HEK293 (cell line): ENCODE measurements at regions not wholly inside any gene's neighbourhood (a gene's known extent, or its start where the extent isn't known, plus 50 kb on each side); places are given as distances from the start of the nearest gene placed in this dataset.

ENCODE experiments used
- CTCF ChIA-PET: fragments of 350-600 bp; formaldehyde crosslinking; extraction: SDS; loops from one replicate; lab custom pipeline; 2021; ENCODE audit warnings: antibody characterized with exemption; lab: Yijun Ruan, JAX
- POLR2A ChIA-PET: fragments of 300-600 bp; formaldehyde crosslinking; extraction: SDS; loops from one replicate; lab custom pipeline; 2020; ENCODE audit warnings: antibody characterized with exemption, inconsistent platforms; lab: Yijun Ruan, JAX
- H3K27ac ChIP-seq: fragments of 200-500 bp; sonication (Bioruptor generic); 2 replicates; pipeline ENCODE4 v1.5.1; 2014; ENCODE audit warnings: low read depth, low read length, control low read depth, inconsistent platforms; ENCODE audit errors: extremely low read depth
- H3K36me3 ChIP-seq, 2 experiments: fragments of 200-500 bp in 1 of 2; sonication (Bioruptor generic) in 1 of 2; 1 replicate in 1 of 2; 2 replicates in 1 of 2; pipeline ENCODE4 v1.5.1; 2014 to 2017; ENCODE audit warnings: inconsistent platforms in 2 of 2, low read length in 2 of 2; ENCODE audit not compliant: control insufficient read depth in 2 of 2, insufficient read depth in 1 of 2
- H3K4me1 ChIP-seq: fragments of 200-500 bp; sonication (Bioruptor generic); 2 replicates; pipeline ENCODE4 v1.5.1; 2014; ENCODE audit warnings: mild to moderate bottlenecking, low read length, inconsistent platforms; ENCODE audit not compliant: control insufficient read depth, insufficient read depth
- H3K4me3 ChIP-seq: 2 replicates; pipeline ENCODE4 v1.5.1; 2011; ENCODE audit warnings: low read depth, mild to moderate bottlenecking, control low read depth, low read length, moderate library complexity
- H3K9me3 ChIP-seq: fragments of 200-500 bp; sonication (Bioruptor generic); 2 replicates; pipeline ENCODE4 v1.5.1; 2014; ENCODE audit warnings: low read depth, low read length, inconsistent platforms; ENCODE audit not compliant: control insufficient read depth, insufficient read depth
- FEZF1 ChIP-seq: fragments of 450-650 bp; formaldehyde crosslinking; IDR thresholded peaks from 2 replicates; pipeline ENCODE4 v1.5.1; 2016; ENCODE audit warnings: missing biosample characterization, missing genetic modification characterization
- HOXA7 ChIP-seq: sonication (generic); formaldehyde crosslinking; IDR thresholded peaks from 2 replicates; pipeline ENCODE4 v1.8.1; 2022; ENCODE audit warnings: missing genetic modification reagents, borderline replicate concordance
- KLF7 ChIP-seq: fragments of 450-650 bp; formaldehyde crosslinking; IDR thresholded peaks from 2 replicates; pipeline ENCODE4 v1.5.1; 2016; ENCODE audit warnings: missing biosample characterization, missing genetic modification characterization, borderline replicate concordance
- OVOL3 ChIP-seq: fragments of 450-650 bp; formaldehyde crosslinking; IDR thresholded peaks from 2 replicates; pipeline ENCODE4 v1.5.1; 2016; ENCODE audit warnings: missing biosample characterization, missing genetic modification characterization
- PRDM2 ChIP-seq: fragments of 450-650 bp; formaldehyde crosslinking; IDR thresholded peaks from 2 replicates; pipeline ENCODE4 v1.5.1; 2016; ENCODE audit warnings: missing biosample characterization, missing genetic modification characterization, borderline replicate concordance
- REST ChIP-seq: fragments of 450-650 bp; formaldehyde crosslinking; IDR thresholded peaks from 2 replicates; pipeline ENCODE4 v1.5.1; 2016; ENCODE audit warnings: missing biosample characterization, missing genetic modification characterization
- ZBTB48 ChIP-seq: fragments of 450-650 bp; formaldehyde crosslinking; IDR thresholded peaks from 2 replicates; pipeline ENCODE4 v1.5.1; 2016; ENCODE audit warnings: missing biosample characterization, missing genetic modification characterization
- ZNF114 ChIP-seq: fragments of 450-650 bp; formaldehyde crosslinking; IDR thresholded peaks from 2 replicates; pipeline ENCODE4 v1.5.0; 2017; ENCODE audit warnings: missing biosample characterization, missing genetic modification characterization
- ZNF184 ChIP-seq: fragments of 450-650 bp; IDR thresholded peaks from 2 replicates; pipeline ENCODE4 v1.5.1; 2018; ENCODE audit warnings: missing biosample characterization, mild to moderate bottlenecking, missing genetic modification characterization
- ZNF211 ChIP-seq: fragments of 450-650 bp; formaldehyde crosslinking; IDR thresholded peaks from 2 replicates; pipeline ENCODE4 v1.5.1; 2016; ENCODE audit warnings: low read depth, missing biosample characterization, missing genetic modification characterization
- ZNF354C ChIP-seq: fragments of 450-650 bp; formaldehyde crosslinking; IDR thresholded peaks from 2 replicates; pipeline ENCODE4 v1.5.1; 2016; ENCODE audit warnings: missing biosample characterization, missing genetic modification characterization, low read depth, borderline replicate concordance
- ZNF391 ChIP-seq: fragments of 450-650 bp; formaldehyde crosslinking; IDR thresholded peaks from 2 replicates; pipeline ENCODE4 v1.5.1; 2016; ENCODE audit warnings: low read depth, missing biosample characterization, missing genetic modification characterization, borderline replicate concordance
- ZNF513 ChIP-seq: fragments of 450-650 bp; IDR thresholded peaks from 2 replicates; pipeline ENCODE4 v1.5.1; 2018; ENCODE audit warnings: missing biosample characterization, missing genetic modification characterization
- ZNF530 ChIP-seq: fragments of 450-650 bp; formaldehyde crosslinking; IDR thresholded peaks from 2 replicates; pipeline ENCODE4 v1.5.1; 2016; ENCODE audit warnings: low read depth, missing biosample characterization, missing genetic modification characterization
- ZNF580 ChIP-seq: fragments of 450-650 bp; formaldehyde crosslinking; IDR thresholded peaks from 2 replicates; pipeline ENCODE4 v1.5.1; 2016; ENCODE audit warnings: missing biosample characterization, missing genetic modification characterization
- ZNF596 ChIP-seq: fragments of 450-650 bp; IDR thresholded peaks from 2 replicates; pipeline ENCODE4 v1.5.0; 2018; ENCODE audit warnings: missing biosample characterization, mild to moderate bottlenecking, missing genetic modification characterization, moderate library complexity
- ZSCAN16 ChIP-seq: fragments of 450-650 bp; formaldehyde crosslinking; IDR thresholded peaks from 2 replicates; pipeline ENCODE4 v1.5.1; 2016; ENCODE audit warnings: missing biosample characterization, missing genetic modification characterization
- ZSCAN5A ChIP-seq: fragments of 450-650 bp; formaldehyde crosslinking; IDR thresholded peaks from 2 replicates; pipeline ENCODE4 v1.5.1; 2016; ENCODE audit warnings: missing biosample characterization, missing genetic modification characterization

- POLR2A ChIA-PET, result no interaction called here
- Histone ChIP-seq H3K4me3 (no peak overlapping the region), H3K27ac (no peak overlapping the region), H3K9me3 (no peaks in the 10 kb centered on the region), H3K4me1 (0 out of 2 replicates have a peak, but pooled peaks cover 4% of the 10 kb centered on the region), H3K36me3 (no peaks in the 10 kb centered on the region)
- TF ChIP-seq ZNF391 (tag by site-specific recombination), result no peak
- no peak for TF ChIP-seq FEZF1
- TF ChIP-seq KLF7 (tag by site-specific recombination), result no peak
- no peak for TF ChIP-seq REST (tag by site-specific recombination)
- no peak for TF ChIP-seq ZBTB48
- TF ChIP-seq ZNF513 (tag by site-specific recombination), result no peak
- TF ChIP-seq ZNF530, result no peak
- CTCF ChIA-PET, result interaction anchor here (0.6 to 0.9 kb wide), 2 partner anchors 21 to 22 kb away, joined by 3 read pairs; no protein-coding TSS in a partner anchor
These were observed 65.4 kb upstream of the BLID start for GRCh38 chr11:122181372-122181771.

- H3K9me3 ChIP-seq, result no peaks in the 10 kb centered on the region
- no peak overlapping the region for H3K27ac ChIP-seq
- H3K4me3 ChIP-seq, result no peak overlapping the region
- H3K4me1 ChIP-seq, result 0 out of 2 replicates have a peak, but pooled peaks cover 4% of the 10 kb centered on the region
- POLR2A ChIA-PET, result interaction anchor here (0.7 kb wide), 1 partner anchor 598 kb away, joined by 7 read pairs; no protein-coding TSS in a partner anchor
- no peaks in the 10 kb centered on the region for H3K36me3 ChIP-seq
- CTCF ChIA-PET, result interaction anchor here (0.6 to 1.4 kb wide), 2 partner anchors 21 to 525 kb away, joined by 4 read pairs; no protein-coding TSS in a partner anchor
- TF ChIP-seq ZNF596 (tag by site-specific recombination) (no peak), PRDM2 (tag by site-specific recombination) (no peak), ZNF530 (no peak), OVOL3 (tag by site-specific recombination) (no peak), ZNF354C (tag by site-specific recombination) (no peak), HOXA7 (CRISPR knock-in tag) (no peak), ZNF211 (tag by site-specific recombination) (no peak), ZNF114 (tag by site-specific recombination) (no peak), ZSCAN16 (tag by site-specific recombination) (no peak), ZSCAN5A (tag by site-specific recombination) (no peak), ZNF184 (tag by site-specific recombination) (no peak), ZNF580 (tag by site-specific recombination) (no peak)
These were observed 64.2 kb upstream of the BLID start for GRCh38 chr11:122179961-122180834.
